Activated T-helper 17 cell treated with anti-CD3 and anti-CD28 coated beads, Interleukin-2, amount 50 U/mL, for 72 hours (primary cell): ENCODE measurements at regions not wholly inside any gene's neighbourhood (a gene's known extent, or its start where the extent isn't known, plus 50 kb on each side); places are given as distances from the start of the nearest gene placed in this dataset.
"Not testable (repeated sequence)": the region's sequence is repeated elsewhere in the genome, so short reads cannot be mapped to it uniquely, and the experiment has no call there.

Source experiments
- ATAC-seq: fragments of 150-1000 bp; cut with Tn5 transposase; replicated peaks from 2 replicates; pipeline ENCODE4 v1.10.0; 2021; ENCODE audit warnings: mild to moderate bottlenecking, moderate library complexity
- H3K27ac Mint-ChIP-seq: one replicate; pipeline ENCODE4 v1.8.0; 2022; ENCODE audit warnings: mixed read lengths
- H3K27me3 Mint-ChIP-seq: one replicate; pipeline ENCODE4 v1.8.0; 2022; ENCODE audit warnings: mixed read lengths
- H3K36me3 Mint-ChIP-seq: one replicate; pipeline ENCODE4 v1.8.0; 2022; ENCODE audit warnings: low read depth, mild to moderate bottlenecking, mixed read lengths
- H3K4me1 Mint-ChIP-seq: one replicate; pipeline ENCODE4 v1.8.0; 2022; ENCODE audit warnings: mixed read lengths
- H3K4me3 Mint-ChIP-seq: one replicate; pipeline ENCODE4 v1.8.0; 2022; ENCODE audit warnings: mild to moderate bottlenecking, mixed read lengths
- H3K9me3 Mint-ChIP-seq: one replicate; pipeline ENCODE4 v1.8.0; 2022; ENCODE audit warnings: mixed read lengths

GRCh38 chr4:124037236-124037635 is 640.6 kb downstream of the SPRY1 start:
- no peaks in the 10 kb centered on the region for H3K36me3 Mint-ChIP-seq
- no peaks in the 10 kb centered on the region for H3K27me3 Mint-ChIP-seq
- H3K9me3 Mint-ChIP-seq = no peaks in the 10 kb centered on the region
- H3K27ac Mint-ChIP-seq = no peak overlapping the region
- ATAC-seq = no peak
- H3K4me3 Mint-ChIP-seq = no peak overlapping the region
- H3K4me1 Mint-ChIP-seq = no peaks in the 10 kb centered on the region

GRCh38 chr4:124044330-124044729 is 647.7 kb downstream of the SPRY1 start:
- H3K36me3 Mint-ChIP-seq = no peaks in the 10 kb centered on the region
- no peaks in the 10 kb centered on the region for H3K4me1 Mint-ChIP-seq
- peaks cover 4% of the 10 kb centered on the region for H3K9me3 Mint-ChIP-seq
- H3K27ac Mint-ChIP-seq = no peak overlapping the region
- H3K4me3 Mint-ChIP-seq = no peak overlapping the region
- H3K27me3 Mint-ChIP-seq = no peaks in the 10 kb centered on the region
- ATAC-seq = no peak

- Mint-ChIP-seq H3K36me3 (no peaks in the 10 kb centered on the region), H3K9me3 (peaks cover 4% of the 10 kb centered on the region), H3K27me3 (no peaks in the 10 kb centered on the region), H3K4me1 (no peaks in the 10 kb centered on the region), H3K4me3 (no peak overlapping the region), H3K27ac (no peak overlapping the region)
- ATAC-seq = no peak
These were observed 648.3 kb downstream of the SPRY1 start for GRCh38 chr4:124044867-124045266.

- Mint-ChIP-seq H3K4me1 (no peaks in the 10 kb centered on the region), H3K36me3 (no peaks in the 10 kb centered on the region), H3K9me3 (peaks cover 4% of the 10 kb centered on the region), H3K27me3 (no peaks in the 10 kb centered on the region), H3K4me3 (no peak overlapping the region), H3K27ac (no peak overlapping the region)
- ATAC-seq = no peak
These were observed 649.6 kb downstream of the SPRY1 start for GRCh38 chr4:124046190-124046589.

GRCh38 chr4:124053872-124054538 is 657.4 kb downstream of the SPRY1 start:
- no peak for ATAC-seq
- no peak overlapping the region for H3K27ac Mint-ChIP-seq
- no peaks in the 10 kb centered on the region for H3K27me3 Mint-ChIP-seq
- no peaks in the 10 kb centered on the region for H3K4me1 Mint-ChIP-seq
- no peak overlapping the region for H3K4me3 Mint-ChIP-seq
- H3K36me3 Mint-ChIP-seq = no peaks in the 10 kb centered on the region
- H3K9me3 Mint-ChIP-seq = no peaks in the 10 kb centered on the region

GRCh38 chr4:124055336-124055735 is 657.2 kb downstream of the ANKRD50 start:
- Mint-ChIP-seq H3K27me3 (no peaks in the 10 kb centered on the region), H3K4me1 (no peaks in the 10 kb centered on the region), H3K4me3 (no peak overlapping the region), H3K27ac (no peak overlapping the region), H3K9me3 (no peaks in the 10 kb centered on the region), H3K36me3 (no peaks in the 10 kb centered on the region)
- no peak for ATAC-seq

GRCh38 chr4:124055896-124056295 is 656.6 kb downstream of the ANKRD50 start:
- Mint-ChIP-seq H3K27me3 (no peaks in the 10 kb centered on the region), H3K4me3 (no peak overlapping the region), H3K4me1 (no peaks in the 10 kb centered on the region), H3K27ac (no peak overlapping the region), H3K36me3 (no peaks in the 10 kb centered on the region), H3K9me3 (no peaks in the 10 kb centered on the region)
- no peak for ATAC-seq

- H3K4me3 Mint-ChIP-seq = no peak overlapping the region
- no peaks in the 10 kb centered on the region for H3K4me1 Mint-ChIP-seq
- no peaks in the 10 kb centered on the region for H3K36me3 Mint-ChIP-seq
- H3K9me3 Mint-ChIP-seq = no peaks in the 10 kb centered on the region
- ATAC-seq = no peak
- H3K27ac Mint-ChIP-seq = no peak overlapping the region
- no peaks in the 10 kb centered on the region for H3K27me3 Mint-ChIP-seq
These were observed 652.1 kb downstream of the ANKRD50 start for GRCh38 chr4:124060261-124060918.

GRCh38 chr4:124061413-124061812 is 651.1 kb downstream of the ANKRD50 start:
- ATAC-seq = no peak
- Mint-ChIP-seq H3K4me1 (no peaks in the 10 kb centered on the region), H3K4me3 (no peak overlapping the region), H3K36me3 (no peaks in the 10 kb centered on the region), H3K9me3 (no peaks in the 10 kb centered on the region), H3K27me3 (no peaks in the 10 kb centered on the region), H3K27ac (no peak overlapping the region)

- H3K36me3 Mint-ChIP-seq = no peaks in the 10 kb centered on the region
- no peak overlapping the region for H3K27ac Mint-ChIP-seq
- ATAC-seq = no peak
- H3K4me3 Mint-ChIP-seq = no peak overlapping the region
- peaks cover 10% of the 10 kb centered on the region for H3K9me3 Mint-ChIP-seq
- H3K27me3 Mint-ChIP-seq = no peaks in the 10 kb centered on the region
- no peaks in the 10 kb centered on the region for H3K4me1 Mint-ChIP-seq
These were observed 647.1 kb downstream of the ANKRD50 start for GRCh38 chr4:124065422-124065821.

GRCh38 chr4:124065936-124066335 is 646.6 kb downstream of the ANKRD50 start:
- Mint-ChIP-seq H3K4me3 (no peak overlapping the region), H3K27me3 (no peaks in the 10 kb centered on the region), H3K9me3 (peaks cover 15% of the 10 kb centered on the region), H3K27ac (no peak overlapping the region), H3K36me3 (no peaks in the 10 kb centered on the region), H3K4me1 (no peaks in the 10 kb centered on the region)
- ATAC-seq = no peak

- no peaks in the 10 kb centered on the region for H3K27me3 Mint-ChIP-seq
- no peak for ATAC-seq
- peaks cover 20% of the 10 kb centered on the region for H3K9me3 Mint-ChIP-seq
- no peak overlapping the region for H3K4me3 Mint-ChIP-seq
- H3K4me1 Mint-ChIP-seq = no peaks in the 10 kb centered on the region
- H3K36me3 Mint-ChIP-seq = no peaks in the 10 kb centered on the region
- no peak overlapping the region for H3K27ac Mint-ChIP-seq
These were observed 645.9 kb downstream of the ANKRD50 start for GRCh38 chr4:124066595-124066994.

GRCh38 chr4:124067046-124067445 is 645.5 kb downstream of the ANKRD50 start:
- no peak for ATAC-seq
- Mint-ChIP-seq H3K27me3 (no peaks in the 10 kb centered on the region), H3K4me1 (no peaks in the 10 kb centered on the region), H3K9me3 (peaks cover 23% of the 10 kb centered on the region), H3K27ac (no peak overlapping the region), H3K4me3 (no peak overlapping the region), H3K36me3 (no peaks in the 10 kb centered on the region)

- ATAC-seq = no peak
- Mint-ChIP-seq H3K4me1 (no peaks in the 10 kb centered on the region), H3K27me3 (no peaks in the 10 kb centered on the region), H3K9me3 (peaks cover 31% of the 10 kb centered on the region), H3K36me3 (no peaks in the 10 kb centered on the region), H3K4me3 (no peak overlapping the region), H3K27ac (no peak overlapping the region)
These were observed 641.6 kb downstream of the ANKRD50 start for GRCh38 chr4:124070688-124071484.

- H3K4me3 Mint-ChIP-seq, H3K27ac Mint-ChIP-seq, ATAC-seq, H3K36me3 Mint-ChIP-seq, H3K4me1 Mint-ChIP-seq, H3K27me3 Mint-ChIP-seq: not testable (repeated sequence)
- H3K9me3 Mint-ChIP-seq = peaks cover 21% of the 10 kb centered on the region
These were observed 637.3 kb downstream of the ANKRD50 start for GRCh38 chr4:124075276-124075675.
